Kasumi-1 (cell line): ENCODE measurements at regions not wholly inside any gene's neighbourhood (a gene's known extent, or its start where the extent isn't known, plus 50 kb on each side); places are given as distances from the start of the nearest gene placed in this dataset.
A peak's percentile ranks its signal among the peaks of the same experiment; 100 is the strongest.

Experiments used
- DNase-seq, 2 experiments: peaks; one replicate each; lab custom pipeline; 2025; lab: John Stamatoyannopoulos, UW

DNA sequence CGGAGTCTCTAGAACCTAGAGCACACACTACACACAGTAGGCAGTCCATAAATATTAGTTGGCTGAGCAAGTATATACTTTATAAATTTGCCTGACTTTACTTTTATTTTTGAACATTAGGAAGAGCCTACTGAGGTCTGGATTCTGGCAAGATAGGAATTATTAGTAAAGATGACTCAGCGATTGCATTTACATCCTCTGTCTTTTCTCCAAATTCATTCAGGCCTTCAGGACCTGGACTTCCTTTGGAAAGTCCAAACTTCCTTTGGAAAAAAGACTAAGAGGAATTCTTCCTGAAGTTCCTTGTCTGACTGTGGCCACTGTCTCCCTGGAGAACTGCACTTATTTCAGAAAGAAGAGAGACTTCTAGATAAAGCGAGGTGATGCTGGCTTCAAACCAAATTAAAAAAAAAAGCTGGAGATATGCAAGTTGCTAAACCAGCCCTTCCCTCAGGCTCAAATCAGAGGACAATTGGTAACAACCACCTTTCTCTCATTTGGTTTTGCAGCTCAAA lies 251.3 kb downstream of the GAS1 start:
- no peak for DNase-seq

- no peak for DNase-seq
Measured at GRCh38 chr9:86690034-86690433, 257.3 kb downstream of the GAS1 start.

DNA sequence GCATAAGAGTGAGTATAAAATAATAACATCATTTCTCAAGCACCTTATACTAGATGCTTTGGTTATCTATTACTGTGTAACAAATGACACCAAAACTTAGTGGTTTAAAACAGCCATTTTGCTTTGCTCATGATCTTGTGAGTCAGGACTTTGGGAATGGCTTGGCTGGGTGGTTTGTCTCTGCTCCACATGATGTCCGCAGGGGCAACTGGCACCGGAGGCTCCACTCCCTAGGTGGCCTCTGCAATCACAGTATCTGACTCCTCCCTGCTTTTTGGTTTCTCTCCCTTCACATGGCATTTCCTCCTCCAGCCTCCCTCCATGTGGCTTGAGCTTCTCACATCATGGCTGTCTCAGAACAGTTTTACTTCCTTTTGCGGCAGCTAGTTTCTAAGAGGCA lies 259.5 kb downstream of the GAS1 start:
- DNase-seq: no peak

DNA sequence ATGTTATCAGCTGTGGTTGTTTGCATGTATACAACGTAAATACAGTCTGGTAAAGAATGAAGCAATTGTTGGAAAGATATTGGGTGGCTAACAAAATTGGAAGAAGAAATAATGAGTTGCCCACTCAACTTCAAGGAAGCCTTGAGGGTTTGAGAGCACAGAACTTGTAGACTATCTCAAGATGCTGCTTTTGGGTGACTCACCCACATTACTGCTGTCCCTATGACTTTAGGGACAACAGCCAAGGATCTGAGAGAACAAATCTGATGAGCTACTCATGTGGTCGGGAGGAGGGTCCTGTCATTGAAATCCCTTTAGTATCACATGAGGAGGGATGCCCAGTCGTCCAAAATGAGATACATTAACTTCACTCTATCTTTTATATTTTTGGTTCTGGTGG lies 261.8 kb downstream of the GAS1 start:
- no peak for DNase-seq

GRCh38 chr9:86684148-86684547 lies 263.2 kb downstream of the GAS1 start:
- DNase-seq: no peak

GRCh38 chr9:86682240-86682639 lies 265.1 kb downstream of the GAS1 start:
- no peak for DNase-seq

GRCh38 chr9:86679909-86680308 lies 267.4 kb downstream of the GAS1 start:
- DNase-seq: no peak

DNA sequence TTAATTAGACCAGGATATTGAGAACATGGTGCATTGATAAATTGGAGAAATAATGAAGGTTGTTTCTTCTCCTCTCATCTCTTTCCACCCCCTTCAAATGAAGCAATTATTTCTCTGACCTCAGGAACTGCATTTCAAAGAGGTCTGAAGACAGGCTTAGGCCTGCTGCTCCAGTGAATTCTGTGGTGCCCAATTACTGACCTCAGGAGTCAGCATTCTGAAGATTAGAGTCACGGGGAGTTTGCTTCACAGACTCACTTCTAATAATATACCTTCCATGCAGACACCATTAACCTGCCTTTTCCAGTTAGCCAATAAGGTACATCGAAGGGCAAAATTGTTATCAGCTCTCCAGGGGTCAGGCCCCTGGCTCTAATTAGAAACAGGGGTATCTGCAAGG lies 270.9 kb downstream of the GAS1 start:
- DNase-seq: no peak

DNA sequence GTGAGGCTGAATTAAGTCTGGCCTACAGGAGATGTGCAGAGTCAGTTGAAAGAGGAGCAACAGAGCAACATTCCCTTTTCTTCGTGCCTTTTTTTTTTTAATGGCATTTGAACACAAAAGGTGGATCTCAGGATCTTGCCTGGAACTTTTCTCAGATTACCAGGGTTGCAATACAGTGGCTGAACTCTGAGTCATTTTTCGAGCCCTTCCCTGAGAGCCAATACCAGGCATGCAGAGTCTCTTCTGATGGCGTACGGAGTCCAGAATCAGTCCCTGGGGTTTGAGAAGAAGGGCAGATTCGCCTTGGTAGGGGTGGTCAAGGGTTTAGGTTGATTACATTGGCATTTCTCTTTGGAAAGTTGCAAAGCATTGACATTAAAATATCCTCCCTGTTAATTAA lies 271.5 kb downstream of the GAS1 start:
- DNase-seq: no peak

DNA sequence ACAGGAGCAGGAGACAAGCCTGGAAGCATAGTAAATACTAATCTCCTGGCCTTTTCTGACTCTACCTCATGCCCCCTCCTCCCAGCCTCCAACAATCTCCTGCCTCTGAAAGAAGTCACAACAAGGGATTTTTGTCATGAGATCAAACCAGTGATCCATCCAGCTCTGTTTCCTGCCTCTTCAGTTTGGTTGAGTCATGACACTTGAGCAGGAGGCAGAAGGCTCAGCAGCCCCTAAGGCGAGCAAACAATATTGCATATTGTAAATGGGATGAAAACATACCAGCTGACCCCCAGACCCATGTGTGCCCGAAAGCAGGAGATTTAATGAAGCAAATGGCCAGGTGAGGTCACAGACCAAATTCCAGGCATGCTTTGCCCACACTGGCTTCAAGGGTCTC lies 272.8 kb downstream of the GAS1 start:
- peak in 1 of 2 experiments; percentile 6 for DNase-seq

DNA sequence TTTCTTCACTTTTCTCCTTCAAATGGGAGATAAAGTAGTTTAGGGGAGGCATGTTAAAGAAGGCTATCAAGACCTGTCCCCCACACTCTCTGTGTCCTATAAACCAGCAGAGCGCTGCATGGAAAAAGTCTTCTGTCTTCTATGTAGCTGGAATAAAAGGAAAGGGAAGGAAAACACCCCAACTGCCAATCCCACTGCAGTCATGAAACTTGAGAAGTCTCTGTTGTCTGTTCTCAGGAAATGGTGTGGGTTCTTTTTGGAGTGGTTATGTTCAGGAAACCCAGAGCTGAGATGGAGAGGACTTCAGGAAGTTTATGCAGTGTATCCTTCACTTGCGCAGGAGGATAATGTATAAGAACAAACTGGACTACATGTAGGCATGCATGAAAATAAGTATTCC lies 274.3 kb downstream of the GAS1 start:
- peak; percentile 83 to 84 for DNase-seq

- DNase-seq: no peak
Measured at GRCh38 chr9:86672301-86672700, 275.0 kb downstream of the GAS1 start.

DNA sequence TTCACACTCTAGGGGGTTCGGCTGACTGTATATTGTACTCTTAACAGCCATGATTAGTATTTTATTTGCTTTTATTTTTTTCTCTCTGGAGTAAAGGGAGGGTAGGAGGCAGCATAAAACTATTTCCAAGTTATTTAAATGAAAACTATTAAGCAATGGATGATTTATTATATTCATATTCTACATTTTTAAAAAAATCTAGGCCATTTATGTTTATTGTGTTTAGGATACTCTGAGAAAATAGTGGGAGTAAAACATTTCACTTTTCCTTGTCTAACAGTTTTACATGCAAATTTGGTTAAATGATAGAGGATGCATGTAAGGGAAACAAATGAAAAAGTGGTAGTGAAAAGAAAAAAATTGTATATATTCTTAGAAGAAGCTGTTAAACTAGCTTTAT lies 276.3 kb downstream of the GAS1 start:
- DNase-seq: no peak

DNA sequence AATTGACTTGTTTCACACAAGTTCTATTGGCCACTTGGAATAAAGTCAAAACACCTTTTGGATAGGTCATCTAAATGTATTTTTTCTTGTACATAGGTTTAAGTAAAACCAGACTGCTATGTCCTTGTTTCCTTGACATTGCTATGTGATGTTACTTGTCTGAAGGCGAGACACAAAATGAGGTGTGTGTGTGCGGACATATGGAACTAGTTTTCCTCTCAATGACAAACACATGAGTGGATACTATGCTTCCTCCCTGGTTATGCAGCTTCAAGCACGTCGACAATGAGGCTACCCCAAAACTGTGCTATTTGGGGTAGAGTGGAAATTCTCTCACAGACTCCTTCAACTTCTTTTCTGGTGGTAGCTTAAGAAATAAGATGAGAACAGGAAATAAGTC lies 276.8 kb downstream of the GAS1 start:
- DNase-seq: no peak

DNA sequence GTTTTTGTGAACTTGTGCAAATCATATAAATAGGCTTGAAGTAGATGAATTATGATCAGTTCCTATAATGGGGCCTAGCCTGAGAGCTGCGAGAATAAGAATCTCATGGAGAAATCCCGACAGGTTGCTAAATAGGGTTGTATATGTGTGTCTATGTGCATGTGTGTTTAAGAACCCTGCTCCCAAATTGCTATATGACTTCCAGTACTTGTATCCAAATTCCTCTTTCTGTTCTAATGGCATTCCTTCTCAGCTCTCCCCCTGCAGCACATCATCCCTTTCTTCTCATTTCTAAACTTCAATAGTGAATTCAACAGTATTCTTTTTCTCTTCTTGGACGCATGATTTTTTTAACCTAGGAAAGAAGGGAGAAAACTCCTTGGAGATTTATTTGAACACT lies 277.2 kb downstream of the GAS1 start:
- no peak for DNase-seq

- no peak for DNase-seq
Measured at GRCh38 chr9:86669422-86669821, 277.9 kb downstream of the GAS1 start.

GRCh38 chr9:86668488-86668887 lies 278.8 kb downstream of the GAS1 start:
- peak; percentile 28 to 33 for DNase-seq

- DNase-seq: no peak
Measured at GRCh38 chr9:86667307-86667706, 280.0 kb downstream of the GAS1 start.

GRCh38 chr9:86665416-86665815 lies 281.9 kb downstream of the GAS1 start:
- DNase-seq: no peak

GRCh38 chr9:86664603-86665002 lies 282.7 kb downstream of the GAS1 start:
- DNase-seq: no peak

DNA sequence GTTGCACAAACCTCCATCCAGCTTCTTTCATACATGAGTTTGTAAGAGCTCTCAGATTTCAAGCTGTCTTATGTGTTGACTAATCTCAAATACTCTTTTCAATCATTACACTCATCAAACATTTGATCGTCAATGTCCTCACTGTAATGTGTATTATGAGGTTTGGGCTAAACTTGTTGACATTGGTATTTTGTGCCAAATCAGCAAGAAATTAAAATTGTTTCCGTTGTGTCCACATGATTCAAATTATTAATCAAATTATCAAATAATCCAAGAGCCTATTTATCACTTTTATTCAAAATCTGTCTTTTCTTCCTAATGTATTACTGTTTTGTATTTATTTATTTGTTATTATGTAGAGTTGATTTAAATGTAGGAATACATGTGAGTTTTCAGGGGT lies 283.4 kb downstream of the GAS1 start:
- DNase-seq: no peak

DNA sequence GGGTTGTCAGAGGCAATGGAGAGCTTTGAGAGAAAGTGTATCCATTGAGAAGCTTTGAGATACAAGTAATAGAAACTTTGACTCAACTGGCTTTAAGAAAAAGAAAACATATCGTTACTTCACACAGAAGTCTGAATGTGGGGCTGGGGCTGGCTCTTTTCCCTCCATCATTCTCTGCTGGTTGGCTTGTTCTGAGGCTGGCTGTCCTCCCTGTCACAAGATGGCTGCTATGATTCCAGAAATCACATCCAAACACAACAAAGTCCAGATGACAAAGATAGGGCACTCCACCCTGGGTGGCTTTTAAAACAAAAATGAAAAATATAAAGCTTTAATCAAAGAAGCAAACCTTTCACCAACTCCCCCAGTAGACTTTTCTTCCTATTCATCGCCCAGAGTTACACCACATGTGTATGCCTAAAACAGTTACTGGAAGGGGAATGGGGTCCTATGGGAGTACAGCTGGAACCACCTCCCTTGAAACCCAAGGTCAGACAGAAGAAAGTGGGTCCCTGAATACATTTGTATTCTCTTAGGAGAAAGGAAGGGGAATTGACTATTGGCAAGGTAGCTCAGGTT lies 284.3 kb downstream of the GAS1 start:
- DNase-seq: no peak

DNA sequence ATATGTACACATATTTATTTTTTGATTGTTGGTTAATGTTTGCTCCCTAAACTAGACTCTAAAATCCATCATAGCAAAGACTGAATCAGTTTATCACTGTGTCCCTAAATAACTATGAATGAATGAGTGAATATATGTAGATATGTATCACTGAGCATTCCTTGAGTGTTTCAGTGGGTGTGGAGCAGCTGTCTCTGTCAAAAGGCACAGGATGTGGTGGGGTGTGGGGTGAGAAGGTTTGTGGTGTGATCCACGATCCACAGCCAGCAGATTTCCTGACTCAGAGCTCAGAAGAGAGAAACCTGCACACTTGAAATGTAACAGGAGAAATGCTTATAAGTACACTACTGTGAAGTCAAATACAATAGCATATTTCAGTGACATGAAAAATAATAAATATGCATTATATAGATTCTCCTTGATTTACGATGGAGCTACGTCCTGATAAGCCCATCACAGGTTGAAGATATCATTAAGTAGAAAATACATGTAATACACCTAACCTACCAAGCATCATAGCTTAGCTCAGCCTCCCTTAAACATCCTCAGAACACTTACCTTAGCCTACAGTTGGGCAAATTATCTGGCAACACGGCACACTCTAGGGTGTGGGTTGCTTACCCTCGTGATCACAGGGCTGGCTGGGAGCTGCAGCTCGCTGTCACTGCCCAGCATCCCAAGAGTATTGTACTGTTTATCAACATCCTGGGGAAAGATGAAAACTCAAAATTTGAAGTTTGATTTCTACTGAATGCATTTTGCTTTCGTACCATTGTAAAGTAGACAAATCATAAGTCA lies 287.0 kb downstream of the GAS1 start:
- DNase-seq: peak; percentile 7 to 27
